GM19468 (cell line): ENCODE measurements at regions not wholly inside any gene's neighbourhood (a gene's known extent, or its start where the extent isn't known, plus 50 kb on each side); places are given as distances from the start of the nearest gene placed in this dataset.

ENCODE experiments used
- ATAC-seq: cut with Tn5 transposase; IDR thresholded peaks from one replicate; pipeline ENCODE4 v1.9.1; 2021; ENCODE audit warnings: mild to moderate bottlenecking, moderate library complexity, moderate number of reproducible peaks; ENCODE audit not compliant: unreplicated experiment; ENCODE audit errors: extremely low read depth

- no peak for ATAC-seq
Observed at GRCh38 chr6:71474942-71475341, 186.3 kb downstream of the OGFRL1 start.

DNA sequence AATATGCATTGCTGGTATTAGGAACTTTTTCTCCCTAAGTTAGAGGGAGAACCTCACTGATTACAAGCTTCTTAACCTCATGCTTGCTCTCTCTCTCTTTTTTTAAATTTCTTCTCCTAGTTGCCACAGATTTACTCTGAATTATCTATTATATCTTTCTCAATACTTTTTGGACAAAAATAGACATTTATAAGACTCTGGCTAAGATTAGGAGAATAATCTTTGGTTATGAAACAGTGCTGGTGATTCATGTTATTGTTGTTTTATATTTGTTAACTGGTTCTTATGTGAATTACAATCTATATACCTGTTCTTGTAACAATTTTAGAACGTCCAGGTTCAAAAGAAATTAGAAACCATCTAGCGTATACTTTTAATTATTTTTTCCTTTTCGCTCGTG, 187.8 kb downstream of the OGFRL1 start:
- ATAC-seq = no peak

GRCh38 chr6:71476872-71477271, 188.3 kb downstream of the OGFRL1 start:
- ATAC-seq = no peak

DNA sequence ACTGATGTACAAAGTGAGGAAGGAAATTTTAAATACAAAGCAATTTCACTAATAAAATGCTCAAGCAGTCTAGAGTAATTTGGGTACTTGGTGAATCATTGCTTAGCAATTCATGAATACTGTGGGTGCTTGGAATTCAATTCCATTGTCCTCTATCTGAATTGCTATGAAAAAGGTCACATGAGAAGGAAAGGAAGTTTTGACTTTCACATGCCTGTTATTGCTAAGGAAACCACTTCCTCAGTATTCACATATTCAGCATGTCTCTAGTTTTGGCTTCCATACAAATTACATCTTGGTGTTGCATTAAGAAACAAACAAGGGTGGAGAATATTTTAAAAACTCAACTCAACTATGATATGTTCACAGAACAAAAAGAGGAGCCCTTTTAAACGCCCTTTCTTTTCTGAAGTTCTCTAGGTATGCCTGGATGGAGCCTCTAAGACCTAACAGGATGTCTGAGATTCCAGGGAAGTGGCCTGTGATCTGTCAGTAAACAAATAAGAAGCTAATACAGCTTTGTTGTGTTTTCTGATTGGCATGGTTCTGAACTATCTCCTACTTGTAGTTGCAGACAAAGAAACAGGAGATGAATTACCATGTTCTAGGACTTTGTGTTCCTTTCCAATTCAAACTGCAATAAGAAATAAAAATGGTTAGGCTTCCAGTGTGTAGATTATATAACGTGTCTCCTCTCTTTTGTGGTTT, 190.4 kb downstream of the OGFRL1 start:
- ATAC-seq = no peak

DNA sequence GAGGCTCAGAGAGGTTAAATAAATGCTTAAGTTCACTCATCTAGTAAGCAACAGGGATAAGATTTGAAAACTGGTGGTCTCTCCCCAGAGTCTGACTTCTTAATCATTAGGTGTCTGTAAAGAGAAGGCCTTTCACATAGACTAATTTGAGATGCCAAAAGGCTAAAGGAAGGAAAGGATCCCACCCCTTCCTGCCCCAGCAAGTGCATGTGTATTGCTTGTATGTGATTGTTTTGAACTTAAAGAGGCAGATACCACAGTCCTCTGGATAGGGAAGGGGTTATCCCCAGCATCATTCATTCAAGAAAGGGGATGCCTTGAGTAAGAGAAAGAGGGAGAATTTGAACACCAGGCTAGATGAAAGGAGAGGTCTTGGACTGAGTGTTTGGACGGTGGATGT, 192.0 kb downstream of the OGFRL1 start:
- ATAC-seq = no peak

DNA sequence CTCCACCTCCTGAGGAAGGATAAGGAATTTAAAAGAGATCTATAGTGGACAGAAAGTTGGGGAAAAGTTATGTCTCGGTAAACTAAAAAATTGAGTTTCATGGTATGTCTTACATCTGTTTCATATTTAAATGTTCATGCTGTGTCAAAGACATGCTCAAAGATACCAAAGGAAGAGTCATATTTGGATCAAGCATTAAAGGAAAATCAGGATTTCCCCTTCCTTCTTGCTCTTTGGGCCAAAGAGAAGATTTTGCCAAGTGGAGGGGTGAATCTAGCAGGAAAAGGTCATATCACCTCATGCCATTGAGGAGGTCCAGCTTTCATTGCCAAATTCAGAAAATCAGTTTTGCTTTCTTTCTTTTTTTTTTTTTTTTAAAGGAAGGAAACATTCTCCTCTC, 192.4 kb downstream of the OGFRL1 start:
- no peak for ATAC-seq

DNA sequence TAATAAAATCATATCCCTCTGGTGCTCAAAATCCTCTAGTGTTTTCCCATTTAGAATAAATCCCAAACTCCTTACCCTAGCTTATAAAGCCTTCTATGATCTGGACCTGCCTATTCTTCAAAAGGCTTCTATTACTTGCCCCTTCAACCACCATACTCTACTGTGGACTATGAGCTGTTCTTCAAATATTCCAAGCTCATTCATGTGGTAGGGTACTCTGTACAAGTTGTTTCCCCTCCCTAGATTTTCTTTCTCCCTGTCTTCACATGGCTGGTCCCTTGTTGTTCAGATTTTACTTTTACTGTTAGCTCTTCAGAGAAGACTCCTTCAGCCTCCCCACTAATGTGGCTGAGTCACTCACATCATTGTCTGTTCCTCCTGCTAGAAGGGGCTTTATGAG, 193.2 kb downstream of the OGFRL1 start:
- ATAC-seq = no peak

DNA sequence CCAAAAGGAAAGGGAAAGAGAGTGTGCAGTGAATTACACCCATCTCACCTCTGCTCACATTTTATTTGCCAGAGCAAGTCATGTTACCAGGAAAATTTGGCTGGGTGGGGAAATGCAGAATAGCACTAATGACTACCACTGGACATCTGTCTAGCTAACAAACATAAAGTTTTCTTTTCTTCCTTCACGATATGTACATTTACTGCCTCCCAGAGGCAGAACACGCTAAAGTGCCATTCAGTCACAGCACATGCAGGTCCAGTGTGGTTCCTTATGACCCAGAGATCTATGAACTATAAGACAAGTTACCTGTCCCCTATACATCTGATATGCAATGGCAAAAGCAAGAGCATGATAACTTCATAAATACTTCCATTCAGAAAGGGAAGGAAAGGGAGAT, 194.1 kb downstream of the OGFRL1 start:
- ATAC-seq = no peak

GRCh38 chr6:71486461-71486860, 197.8 kb downstream of the OGFRL1 start:
- no peak for ATAC-seq

GRCh38 chr6:71488186-71488585, 199.6 kb downstream of the OGFRL1 start:
- ATAC-seq = no peak

DNA sequence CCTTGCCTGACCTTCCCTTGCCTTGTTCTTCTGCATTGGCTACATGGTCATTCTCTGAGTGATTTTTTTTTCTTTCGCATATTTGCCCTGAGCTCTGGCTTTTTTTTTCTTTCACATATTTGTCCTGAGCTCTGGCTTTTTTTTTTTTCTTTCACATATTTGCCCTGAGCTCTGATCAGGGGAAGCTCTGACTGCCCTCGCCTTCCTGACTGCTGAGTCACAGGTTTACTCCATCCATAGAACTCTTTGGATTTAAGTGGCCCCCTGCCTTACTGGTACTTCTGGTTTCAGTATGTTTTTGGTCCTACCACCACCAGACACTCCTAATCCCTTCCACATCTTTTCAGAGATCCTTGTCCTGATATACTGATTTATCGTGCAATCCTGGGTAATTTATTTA, 201.1 kb downstream of the OGFRL1 start:
- ATAC-seq = no peak

GRCh38 chr6:71490876-71491275, 202.3 kb downstream of the OGFRL1 start:
- no peak for ATAC-seq

DNA sequence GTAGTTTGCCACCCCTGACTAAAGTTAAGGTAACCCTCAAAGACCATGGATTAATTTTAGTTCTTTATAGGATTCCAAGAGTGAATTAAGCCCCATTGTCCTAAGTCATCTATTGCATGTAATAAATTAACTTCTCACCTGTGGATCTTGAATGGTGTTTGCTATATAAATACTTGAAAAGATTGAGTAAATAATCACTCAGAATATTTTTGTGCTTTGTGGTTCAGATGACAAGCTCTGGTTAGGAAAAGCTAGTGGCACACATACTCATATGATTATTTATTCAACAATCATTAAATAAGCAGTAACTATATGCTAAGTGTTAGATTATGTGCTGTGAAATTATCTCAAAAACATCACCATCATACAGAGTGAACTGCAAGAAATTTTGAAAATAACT, 203.2 kb downstream of the OGFRL1 start:
- no peak for ATAC-seq

DNA sequence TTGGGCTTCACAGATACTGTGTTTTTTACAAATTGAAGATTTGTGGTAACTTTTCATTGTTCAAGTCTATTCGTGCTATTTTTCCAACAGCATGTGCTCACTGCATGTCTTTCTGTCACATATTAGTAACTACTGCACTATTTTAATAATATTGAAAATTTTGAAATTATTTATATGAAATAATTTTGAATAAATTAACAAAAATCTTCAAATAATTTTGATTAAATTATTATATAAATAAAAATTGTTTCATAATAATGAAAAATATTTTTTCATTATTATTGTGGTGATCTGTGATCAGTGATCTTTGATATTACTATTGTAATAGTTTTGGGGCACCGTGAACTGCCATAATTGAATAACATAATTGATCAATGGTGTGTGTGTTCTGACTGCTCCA, 204.1 kb downstream of the OGFRL1 start:
- ATAC-seq = no peak

GRCh38 chr6:71496018-71496721, 207.6 kb downstream of the OGFRL1 start:
- ATAC-seq = peak; percentile 96

DNA sequence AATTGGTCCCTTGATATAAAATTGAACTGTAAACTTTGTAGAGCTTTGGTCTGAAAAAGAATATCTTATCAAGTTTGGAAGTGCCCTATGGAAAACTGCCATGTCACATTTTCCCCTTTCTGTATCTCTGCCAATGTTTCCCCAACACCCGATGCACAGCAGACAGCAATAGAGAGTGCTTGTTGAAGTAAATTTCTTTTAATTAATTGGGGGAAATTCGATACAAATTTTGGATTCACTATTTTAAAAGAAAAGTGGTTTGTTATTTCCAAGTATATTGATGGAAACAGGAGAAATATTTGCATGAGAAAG, 208.1 kb downstream of the OGFRL1 start:
- no peak for ATAC-seq

DNA sequence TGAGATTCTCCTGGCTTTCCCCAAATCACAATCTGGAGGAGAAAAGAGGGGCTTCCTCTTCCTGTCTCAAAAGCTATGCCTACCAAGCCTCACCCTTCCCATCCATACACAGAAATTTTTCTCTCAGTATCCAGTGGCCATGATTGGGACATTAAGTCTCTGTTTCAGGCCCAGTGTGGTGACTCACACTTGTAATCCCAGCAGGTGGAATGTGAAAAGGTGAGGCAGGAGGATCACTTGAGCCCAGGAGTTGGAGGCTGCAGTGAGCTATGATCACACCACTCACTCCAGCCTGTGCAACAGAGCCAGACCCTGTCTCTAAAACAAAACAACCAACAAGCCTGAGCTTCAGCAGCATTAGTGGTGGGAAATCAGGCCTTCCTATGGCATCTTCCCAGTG, 210.0 kb downstream of the OGFRL1 start:
- ATAC-seq = no peak

DNA sequence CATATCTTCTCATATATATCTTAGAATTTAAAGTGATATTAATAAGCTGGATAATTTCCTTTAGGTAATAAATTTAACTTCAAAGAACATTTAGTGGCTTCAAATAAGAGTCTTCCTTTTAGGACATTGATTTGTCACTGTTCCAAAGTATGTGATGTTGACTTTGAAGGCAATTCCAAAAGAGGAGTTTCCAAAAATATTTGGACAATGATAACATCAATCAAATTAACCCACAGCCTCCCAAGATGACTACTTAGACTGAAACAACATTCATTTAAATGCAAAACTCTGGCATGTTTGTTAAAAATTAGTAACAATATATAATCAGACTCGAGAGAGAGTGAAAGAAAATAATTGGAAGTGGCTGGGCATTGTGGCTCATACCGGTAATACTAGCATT, 211.1 kb downstream of the OGFRL1 start:
- ATAC-seq = no peak

GRCh38 chr6:71502168-71502567, 213.6 kb downstream of the OGFRL1 start:
- ATAC-seq = no peak

GRCh38 chr6:71502956-71503355, 214.3 kb downstream of the OGFRL1 start:
- ATAC-seq = no peak

DNA sequence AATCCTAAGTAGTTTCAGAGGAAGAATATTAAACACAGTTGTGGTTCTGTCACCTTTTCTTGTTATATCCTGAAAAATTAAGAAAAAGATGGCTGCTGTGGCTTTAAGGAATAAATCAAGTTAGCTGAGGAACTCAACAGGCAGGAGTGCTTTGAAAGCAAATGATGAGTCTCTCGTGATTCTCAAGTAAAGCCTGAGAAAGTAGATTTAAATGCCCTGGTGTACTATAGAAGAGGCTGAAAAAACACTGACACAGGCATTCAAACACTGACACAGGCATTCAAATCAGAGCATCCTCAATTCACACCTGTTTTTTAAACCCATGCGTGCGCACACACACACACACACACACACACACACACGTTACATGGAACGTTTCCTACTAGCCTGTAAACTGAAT, 218.6 kb downstream of the OGFRL1 start:
- no peak for ATAC-seq
